Choroid plexus epithelial cell (primary cell): ENCODE measurements at regions not wholly inside any gene's neighbourhood (a gene's known extent, or its start where the extent isn't known, plus 50 kb on each side); places are given as distances from the start of the nearest gene placed in this dataset.

ENCODE experiments used
- DNase-seq: peaks from one replicate; pipeline ENCODE4 v3.0.0-alpha.2; 2010; ENCODE audit warnings: low read depth
- H3K4me3 ChIP-seq: 2 replicates; pipeline ENCODE4 v1.5.1; 2011; ENCODE audit warnings: low read depth, mild to moderate bottlenecking, control low read depth, low read length, moderate library complexity
- CTCF ChIP-seq: conservative IDR thresholded peaks from 2 replicates; pipeline ENCODE4 v1.5.1; 2011; ENCODE audit warnings: low read depth, mild to moderate bottlenecking, control low read depth, inconsistent platforms, low read length, moderate library complexity

- no peak overlapping the region for H3K4me3 ChIP-seq
- no peak for DNase-seq
- no peak for TF ChIP-seq CTCF
Observed at GRCh38 chr9:105039175-105039799, 111.3 kb upstream of the ABCA1 start.

GRCh38 chr9:105043370-105043936 lies 115.5 kb upstream of the ABCA1 start:
- no peak for TF ChIP-seq CTCF
- no peak for DNase-seq
- H3K4me3 ChIP-seq, result no peak overlapping the region

GRCh38 chr9:105044518-105044917 lies 116.6 kb upstream of the ABCA1 start:
- no peak for TF ChIP-seq CTCF
- H3K4me3 ChIP-seq, result no peak overlapping the region
- DNase-seq, result no peak

- no peak for DNase-seq
- no peak overlapping the region for H3K4me3 ChIP-seq
- TF ChIP-seq CTCF, result peak; percentile 14
Observed at GRCh38 chr9:105046907-105047741, 119.2 kb upstream of the ABCA1 start.

- DNase-seq, result no peak
- H3K4me3 ChIP-seq, result no peak overlapping the region
Observed at GRCh38 chr9:105047742-105048041, 119.7 kb upstream of the ABCA1 start.

GRCh38 chr9:105048331-105048730 lies 120.4 kb upstream of the ABCA1 start:
- no peak overlapping the region for H3K4me3 ChIP-seq
- TF ChIP-seq CTCF, result no peak
- DNase-seq, result no peak

More at GRCh38 chr9:105047742-105048041, 119.7 kb upstream of the ABCA1 start:
- TF ChIP-seq CTCF, result no peak
